ENCODE measurements at regions not wholly inside any gene's neighbourhood (a gene's known extent, or its start where the extent isn't known, plus 50 kb on each side); places are given as distances from the start of the nearest gene placed in this dataset.

- TF ChIP-seq NFIC (IDR thresholded peaks at IDR 0.05): no peak
- TF ChIP-seq REST (IDR thresholded peaks at IDR 0.05; ENCODE audit: low read depth): no peak
- no peak for TF ChIP-seq MAX (IDR thresholded peaks at IDR 0.05)
- no peak for TF ChIP-seq TAF1 (IDR thresholded peaks at IDR 0.05; ENCODE audit: low read depth)
- no peak for TF ChIP-seq CREB1 (IDR thresholded peaks at IDR 0.05; ENCODE audit: low read depth)
- no peak for TF ChIP-seq YY1 (IDR thresholded peaks at IDR 0.05; ENCODE audit: low read depth)
- TF ChIP-seq USF1 (IDR thresholded peaks at IDR 0.05): no peak
- TF ChIP-seq CEBPB (IDR thresholded peaks at IDR 0.05): no peak
- TF ChIP-seq TCF12 (IDR thresholded peaks at IDR 0.05; ENCODE audit: low read depth): no peak
- TF ChIP-seq RAD21 (IDR thresholded peaks at IDR 0.05; ENCODE audit: low read depth): no peak
- TF ChIP-seq TEAD4 (IDR thresholded peaks at IDR 0.05): no peak
- no peak for TF ChIP-seq EP300 (IDR thresholded peaks at IDR 0.05; ENCODE audit: borderline replicate concordance)
- TF ChIP-seq EGR1 (IDR thresholded peaks at IDR 0.05): no peak
- TF ChIP-seq FOXM1 (IDR thresholded peaks at IDR 0.05; ENCODE audit: borderline replicate concordance, low read depth): no peak
- no peak for TF ChIP-seq ZBTB7A (IDR thresholded peaks at IDR 0.05; ENCODE audit: low read depth)
Measured at GRCh38 chr9:106334081-106334480, 528.9 kb upstream of the ZNF462 start.

- no peak for TF ChIP-seq REST (IDR thresholded peaks at IDR 0.05; ENCODE audit: low read depth)
- no peak for TF ChIP-seq TAF1 (IDR thresholded peaks at IDR 0.05; ENCODE audit: low read depth)
- no peak for TF ChIP-seq NFIC (IDR thresholded peaks at IDR 0.05)
- no peak for TF ChIP-seq FOXM1 (IDR thresholded peaks at IDR 0.05; ENCODE audit: borderline replicate concordance, low read depth)
- no peak for TF ChIP-seq EGR1 (IDR thresholded peaks at IDR 0.05)
- no peak for TF ChIP-seq CREB1 (IDR thresholded peaks at IDR 0.05; ENCODE audit: low read depth)
- no peak for TF ChIP-seq CEBPB (IDR thresholded peaks at IDR 0.05)
- no peak for TF ChIP-seq TCF12 (IDR thresholded peaks at IDR 0.05; ENCODE audit: low read depth)
- TF ChIP-seq ZBTB7A (IDR thresholded peaks at IDR 0.05; ENCODE audit: low read depth): no peak
- no peak for TF ChIP-seq TEAD4 (IDR thresholded peaks at IDR 0.05)
- TF ChIP-seq RAD21 (IDR thresholded peaks at IDR 0.05; ENCODE audit: low read depth): no peak
- no peak for TF ChIP-seq USF1 (IDR thresholded peaks at IDR 0.05)
- TF ChIP-seq EP300 (IDR thresholded peaks at IDR 0.05; ENCODE audit: borderline replicate concordance): no peak
- no peak for TF ChIP-seq YY1 (IDR thresholded peaks at IDR 0.05; ENCODE audit: low read depth)
- TF ChIP-seq MAX (IDR thresholded peaks at IDR 0.05): no peak
Measured at GRCh38 chr9:106339882-106340281, 523.1 kb upstream of the ZNF462 start.

- TF ChIP-seq ZBTB7A (IDR thresholded peaks at IDR 0.05; ENCODE audit: low read depth) (no peak), REST (IDR thresholded peaks at IDR 0.05; ENCODE audit: low read depth) (no peak), TEAD4 (IDR thresholded peaks at IDR 0.05) (no peak), USF1 (IDR thresholded peaks at IDR 0.05) (no peak), TCF12 (IDR thresholded peaks at IDR 0.05; ENCODE audit: low read depth) (no peak), EP300 (IDR thresholded peaks at IDR 0.05; ENCODE audit: borderline replicate concordance) (no peak), CREB1 (IDR thresholded peaks at IDR 0.05; ENCODE audit: low read depth) (no peak), EGR1 (IDR thresholded peaks at IDR 0.05) (no peak), FOXM1 (IDR thresholded peaks at IDR 0.05; ENCODE audit: borderline replicate concordance, low read depth) (no peak), RAD21 (IDR thresholded peaks at IDR 0.05; ENCODE audit: low read depth) (no peak)
Measured at GRCh38 chr9:106350777-106351176, 512.2 kb upstream of the ZNF462 start.

- TF ChIP-seq RAD21 (IDR thresholded peaks at IDR 0.05; ENCODE audit: low read depth): no peak
- no peak for TF ChIP-seq NFIC (IDR thresholded peaks at IDR 0.05)
Measured at GRCh38 chr9:106356924-106357323, 506.0 kb upstream of the ZNF462 start.
